GM12878 (cell line): ENCODE measurements at regions not wholly inside any gene's neighbourhood (a gene's known extent, or its start where the extent isn't known, plus 50 kb on each side); places are given as distances from the start of the nearest gene placed in this dataset.

Source experiments
- ATAC-seq: fragments of 200-7000 bp; cut with Tn5 transposase; 3 replicates; pipeline ENCODE4 v1.9.1; 2020; ENCODE audit warnings: mild to moderate bottlenecking, moderate library complexity
- BruUV-seq: library from RNA; stranded (reverse); fragments of 400-500 nt; replicated peaks from 2 replicates; lab custom pipeline; 2021; lab: Mats Ljungman, UMichigan
- CTCF ChIA-PET: fragments of 300-600 bp; sonication (Branson Sonifier 250); formaldehyde crosslinking; extraction: SDS; loops from one replicate; lab custom pipeline; 2021; ENCODE audit warnings: inconsistent platforms; lab: Yijun Ruan, JAX
- POLR2A ChIA-PET: fragments of 350-600 bp; formaldehyde crosslinking; extraction: SDS; loops from one replicate; lab custom pipeline; 2021; ENCODE audit warnings: inconsistent platforms; lab: Charles Lee
- RAD21 ChIA-PET: fragments of 300-600 bp; sonication (Branson Sonifier 250); formaldehyde crosslinking; loops from one replicate; lab custom pipeline; 2023; ENCODE audit warnings: antibody characterized with exemption; ENCODE audit not compliant: unreplicated experiment; lab: Charles Lee
- SMC1A ChIA-PET: fragments of 300-600 bp; sonication (Branson Sonifier 250); formaldehyde crosslinking; loops from one replicate; lab custom pipeline; 2023; ENCODE audit not compliant: unreplicated experiment, uncharacterized antibody; lab: Charles Lee
- DNase-seq: peaks from one replicate; pipeline ENCODE4 v3.0.0-alpha.2; 2011; ENCODE audit warnings: low read depth, low spot score
- FAIRE-seq: peaks from 3 replicates; lab custom pipeline; 2011; peaks lifted over from hg19 to GRCh38; lab: Jason Lieb, UNC
- H2AFZ ChIP-seq: 2 replicates; pipeline ENCODE4 v1.6.0; 2011; ENCODE audit warnings: low read depth, low read length, control low read depth; ENCODE audit not compliant: control insufficient read depth
- H3K27ac ChIP-seq: 2 replicates; pipeline ENCODE4 v1.5.1; 2011; ENCODE audit warnings: control low read depth; ENCODE audit not compliant: control insufficient read depth, insufficient read depth
- H3K27me3 ChIP-seq, 2 experiments: replicated peaks in 1 of 2; 2 replicates each; pipeline versions ENCODE4 v1.6.0 to v1.6.1; 2011; ENCODE audit warnings: low read length in 1 of 2; ENCODE audit not compliant: control insufficient read depth in 2 of 2, insufficient read depth in 2 of 2
- H3K36me3 ChIP-seq, 2 experiments: 2 replicates each; pipeline ENCODE4 v1.5.1; 2011; ENCODE audit warnings: low read length in 1 of 2; ENCODE audit not compliant: control insufficient read depth in 2 of 2, insufficient read depth in 2 of 2
- H3K4me1 ChIP-seq: 2 replicates; pipeline ENCODE4 v1.6.1; 2011; ENCODE audit warnings: mild to moderate bottlenecking, low read length, moderate library complexity, mixed read lengths; ENCODE audit not compliant: control insufficient read depth, insufficient read depth
- H3K4me2 ChIP-seq: 2 replicates; pipeline ENCODE4 v1.6.0; 2011; ENCODE audit warnings: control low read depth; ENCODE audit not compliant: control insufficient read depth, insufficient read depth
- H3K4me3 ChIP-seq: fragments of 200-600 bp; sonication (generic); 2 replicates; pipeline ENCODE4 v1.5.1; 2016
- H3K79me2 ChIP-seq: 2 replicates; pipeline ENCODE4 v1.6.0; 2011; ENCODE audit warnings: low read length; ENCODE audit not compliant: control insufficient read depth, insufficient read depth
- H3K9ac ChIP-seq: 2 replicates; pipeline ENCODE4 v1.8.0; 2011; ENCODE audit warnings: low read length, control low read depth, mixed read lengths; ENCODE audit not compliant: control insufficient read depth, insufficient read depth
- H3K9me3 ChIP-seq: replicated peaks from 3 replicates; pipeline ENCODE4 v1.5.1; 2011; ENCODE audit warnings: mild to moderate bottlenecking, low read length; ENCODE audit not compliant: control insufficient read depth, insufficient read depth
- H4K20me1 ChIP-seq: 2 replicates; pipeline ENCODE4 v1.6.0; 2011; ENCODE audit not compliant: control insufficient read depth, insufficient read depth
- CBX5 ChIP-seq: sonication (generic); IDR thresholded peaks from 2 replicates; pipeline ENCODE4 v1.6.1; 2016; ENCODE audit warnings: low read depth, moderate library complexity, mild to moderate bottlenecking, inconsistent platforms
- KAT2A ChIP-seq: conservative IDR thresholded peaks from 2 replicates; pipeline ENCODE4 v1.6.1; 2011; ENCODE audit warnings: low read depth, low read length; ENCODE audit not compliant: control insufficient read depth
- MEF2B ChIP-seq: fragments of 450-650 bp; IDR thresholded peaks from 2 replicates; pipeline ENCODE4 v1.6.1; 2018; ENCODE audit warnings: mild to moderate bottlenecking, moderate library complexity; ENCODE audit not compliant: partially characterized antibody, poor library complexity, severe bottlenecking
- NR2C2 ChIP-seq: IDR thresholded peaks from 2 replicates; pipeline ENCODE4 v1.6.1; 2011; ENCODE audit warnings: borderline replicate concordance, low read depth; ENCODE audit not compliant: control insufficient read depth, insufficient read length
- POU2F2 ChIP-seq: IDR thresholded peaks from 3 replicates; pipeline ENCODE4 v1.6.1; 2011; ENCODE audit warnings: low read depth, mild to moderate bottlenecking, low read length, borderline replicate concordance
- TARDBP ChIP-seq: IDR thresholded peaks from 2 replicates; pipeline ENCODE4 v1.6.1; 2016; ENCODE audit warnings: borderline replicate concordance
- WRNIP1 ChIP-seq: IDR thresholded peaks from 2 replicates; pipeline ENCODE4 v1.6.1; 2011; ENCODE audit warnings: low read depth, low read length, improper control_type of control experiment, borderline replicate concordance
- WGBS: methylation state at CpG from one replicate; pipeline ENCODE4 v1.1.6; 2016; ENCODE audit warnings: low lambda C conversion rate; ENCODE audit not compliant: insufficient replicate concordance, insufficient coverage; ENCODE audit errors: missing lambda C conversion rate; 5-methylcytosine and 5-hydroxymethylcytosine counted together
- in situ Hi-C: fragments of 300-500 bp; cut with MboI; formaldehyde crosslinking; loops from 9 replicates; pipeline ENCODE4 v1.14.3; 2018; ENCODE audit warnings: mixed read lengths
- intact Hi-C: fragments of 100-400 bp; cut with micrococcal nuclease; formaldehyde crosslinking; loops from one replicate; pipeline ENCODE4 v1.14.2; 2022; ENCODE audit not compliant: unreplicated experiment
- TF ChIP-seq, protein P1 (sequence below): fragments of 450-650 bp; IDR thresholded peaks from 2 replicates; pipeline ENCODE4 v1.6.1; 2018; ENCODE audit warnings: mild to moderate bottlenecking, low read depth, moderate library complexity; ENCODE audit not compliant: partially characterized antibody
- TF ChIP-seq, protein P2 (sequence below): fragments of 450-650 bp; IDR thresholded peaks from 2 replicates; pipeline ENCODE4 v1.6.1; 2017; ENCODE audit warnings: low read depth, mild to moderate bottlenecking, moderate library complexity
- TF ChIP-seq, protein P3 (sequence below): IDR thresholded peaks from 2 replicates; pipeline ENCODE4 v1.6.1; 2012; ENCODE audit warnings: low read length, inconsistent platforms

DNA sequence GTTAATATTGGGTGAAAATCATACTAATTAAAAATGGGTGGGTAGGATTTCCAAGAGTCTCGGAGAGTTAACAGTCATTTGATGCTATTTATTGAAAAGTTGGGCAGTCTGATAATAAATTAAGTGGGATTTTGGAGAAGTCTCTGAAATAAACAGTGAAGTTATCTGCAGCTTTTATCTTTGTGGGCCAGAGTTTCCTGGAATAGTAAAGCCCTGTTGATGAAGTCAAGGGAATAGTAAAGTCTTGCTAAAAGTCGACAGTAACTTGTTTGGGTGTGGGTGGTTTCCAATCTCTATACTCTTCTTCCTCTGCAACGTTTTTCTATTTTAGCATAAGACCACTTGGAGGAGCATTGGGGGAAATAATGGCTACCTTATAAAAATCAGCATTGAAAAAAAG, 493.6 kb downstream of the EPM2A start:
- TF ChIP-seq NR2C2 = no peak
- TF ChIP-seq, protein P1, sequence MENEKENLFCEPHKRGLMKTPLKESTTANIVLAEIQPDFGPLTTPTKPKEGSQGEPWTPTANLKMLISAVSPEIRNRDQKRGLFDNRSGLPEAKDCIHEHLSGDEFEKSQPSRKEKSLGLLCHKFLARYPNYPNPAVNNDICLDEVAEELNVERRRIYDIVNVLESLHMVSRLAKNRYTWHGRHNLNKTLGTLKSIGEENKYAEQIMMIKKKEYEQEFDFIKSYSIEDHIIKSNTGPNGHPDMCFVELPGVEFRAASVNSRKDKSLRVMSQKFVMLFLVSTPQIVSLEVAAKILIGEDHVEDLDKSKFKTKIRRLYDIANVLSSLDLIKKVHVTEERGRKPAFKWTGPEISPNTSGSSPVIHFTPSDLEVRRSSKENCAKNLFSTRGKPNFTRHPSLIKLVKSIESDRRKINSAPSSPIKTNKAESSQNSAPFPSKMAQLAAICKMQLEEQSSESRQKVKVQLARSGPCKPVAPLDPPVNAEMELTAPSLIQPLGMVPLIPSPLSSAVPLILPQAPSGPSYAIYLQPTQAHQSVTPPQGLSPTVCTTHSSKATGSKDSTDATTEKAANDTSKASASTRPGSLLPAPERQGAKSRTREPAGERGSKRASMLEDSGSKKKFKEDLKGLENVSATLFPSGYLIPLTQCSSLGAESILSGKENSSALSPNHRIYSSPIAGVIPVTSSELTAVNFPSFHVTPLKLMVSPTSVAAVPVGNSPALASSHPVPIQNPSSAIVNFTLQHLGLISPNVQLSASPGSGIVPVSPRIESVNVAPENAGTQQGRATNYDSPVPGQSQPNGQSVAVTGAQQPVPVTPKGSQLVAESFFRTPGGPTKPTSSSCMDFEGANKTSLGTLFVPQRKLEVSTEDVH = no peak
- TF ChIP-seq, all 136 proteins: peak for 0
- DNase-seq = no peak
- Histone ChIP-seq H3K4me2 (no peak overlapping the region), H3K4me3 (no peak overlapping the region), H3K4me1 (no peaks in the 10 kb centered on the region), H3K9ac (no peak overlapping the region), H3K79me2 (no peaks in the 10 kb centered on the region), H3K36me3 (no peaks in the 10 kb centered on the region), H3K9me3 (no peaks in the 10 kb centered on the region), H4K20me1 (no peaks in the 10 kb centered on the region), H3K27me3 (no peaks in the 10 kb centered on the region), H3K27ac (no peak overlapping the region), H2AFZ (no peak overlapping the region)
- BruUV-seq = no TSS peak
- ChIA-PET RAD21 (no interaction called here), POLR2A (no interaction called here), SMC1A (no interaction called here), CTCF (no interaction called here)
- 8% methylated on average over 3 of the region's 3 CpGs for WGBS
- in situ Hi-C loops = no loop called here
- intact Hi-C loops = no loop called here
- FAIRE-seq = no peak
- ATAC-seq = no peak

DNA sequence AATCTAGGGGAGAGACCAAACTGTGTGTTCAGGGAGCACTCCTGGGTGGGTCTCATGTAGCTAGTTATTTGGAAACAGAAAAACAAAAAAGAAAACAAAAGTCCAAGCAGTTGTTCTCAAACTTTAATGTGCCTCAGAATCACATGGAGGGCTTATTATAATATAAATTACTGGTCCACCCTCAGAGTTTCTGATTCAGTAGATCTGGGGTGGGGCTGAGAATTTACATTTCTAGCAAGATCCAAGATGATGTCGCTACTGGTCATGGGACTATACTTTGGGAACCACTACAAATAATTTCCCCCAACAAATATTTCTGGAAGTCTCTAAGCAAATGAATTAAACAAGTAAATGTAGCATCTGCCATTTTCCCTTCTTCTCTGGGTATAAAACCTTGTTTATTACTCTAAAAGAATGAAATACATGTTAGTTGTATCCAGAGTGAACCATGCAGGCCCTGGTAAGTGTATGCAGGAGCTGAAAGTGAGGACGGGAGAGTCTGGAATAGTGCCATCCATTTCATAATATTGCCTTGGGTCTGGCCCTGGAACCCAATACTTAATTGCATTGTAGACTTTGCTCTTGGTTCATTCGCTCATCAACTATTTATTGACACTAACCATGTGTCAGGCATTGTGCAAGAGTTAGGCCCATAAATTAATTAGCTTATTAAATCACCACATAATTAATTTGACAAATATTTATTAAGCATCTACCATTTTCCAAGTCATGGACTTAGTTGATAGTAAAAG, 490.8 kb downstream of the EPM2A start:
- Histone ChIP-seq H4K20me1 (no peaks in the 10 kb centered on the region), H3K27ac (no peak overlapping the region), H3K4me1 (no peaks in the 10 kb centered on the region), H3K9me3 (no peaks in the 10 kb centered on the region), H3K4me2 (no peak overlapping the region), H2AFZ (no peak overlapping the region), H3K27me3 (no peaks in the 10 kb centered on the region), H3K9ac (no peak overlapping the region), H3K79me2 (no peaks in the 10 kb centered on the region), H3K36me3 (no peaks in the 10 kb centered on the region), H3K4me3 (no peak overlapping the region)
- CTCF ChIA-PET = interaction anchor here (0.6 kb wide), 1 partner anchor 533 kb away, joined by 3 read pairs; no protein-coding TSS in a partner anchor
- WGBS = 42% methylated on average over 3 of the region's 3 CpGs
- SMC1A ChIA-PET = interaction anchor here (1.0 to 1.7 kb wide), 2 partner anchors 10 to 15 kb away, joined by 3 to 4 read pairs; no protein-coding TSS in a partner anchor
- RAD21 ChIA-PET = no interaction called here
- intact Hi-C loops (no loop called here), in situ Hi-C loops (no loop called here)
- ATAC-seq = no peak
- no peak for DNase-seq
- no TSS peak for BruUV-seq
- POLR2A ChIA-PET = no interaction called here
- no peak for FAIRE-seq
- TF ChIP-seq TARDBP (no peak), WRNIP1 (no peak), MEF2B (no peak), CBX5 (no peak), POU2F2 (no peak), KAT2A (no peak)
- TF ChIP-seq, protein P2, sequence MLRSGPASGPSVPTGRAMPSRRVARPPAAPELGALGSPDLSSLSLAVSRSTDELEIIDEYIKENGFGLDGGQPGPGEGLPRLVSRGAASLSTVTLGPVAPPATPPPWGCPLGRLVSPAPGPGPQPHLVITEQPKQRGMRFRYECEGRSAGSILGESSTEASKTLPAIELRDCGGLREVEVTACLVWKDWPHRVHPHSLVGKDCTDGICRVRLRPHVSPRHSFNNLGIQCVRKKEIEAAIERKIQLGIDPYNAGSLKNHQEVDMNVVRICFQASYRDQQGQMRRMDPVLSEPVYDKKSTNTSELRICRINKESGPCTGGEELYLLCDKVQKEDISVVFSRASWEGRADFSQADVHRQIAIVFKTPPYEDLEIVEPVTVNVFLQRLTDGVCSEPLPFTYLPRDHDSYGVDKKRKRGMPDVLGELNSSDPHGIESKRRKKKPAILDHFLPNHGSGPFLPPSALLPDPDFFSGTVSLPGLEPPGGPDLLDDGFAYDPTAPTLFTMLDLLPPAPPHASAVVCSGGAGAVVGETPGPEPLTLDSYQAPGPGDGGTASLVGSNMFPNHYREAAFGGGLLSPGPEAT = no peak
- TF ChIP-seq, protein P3, sequence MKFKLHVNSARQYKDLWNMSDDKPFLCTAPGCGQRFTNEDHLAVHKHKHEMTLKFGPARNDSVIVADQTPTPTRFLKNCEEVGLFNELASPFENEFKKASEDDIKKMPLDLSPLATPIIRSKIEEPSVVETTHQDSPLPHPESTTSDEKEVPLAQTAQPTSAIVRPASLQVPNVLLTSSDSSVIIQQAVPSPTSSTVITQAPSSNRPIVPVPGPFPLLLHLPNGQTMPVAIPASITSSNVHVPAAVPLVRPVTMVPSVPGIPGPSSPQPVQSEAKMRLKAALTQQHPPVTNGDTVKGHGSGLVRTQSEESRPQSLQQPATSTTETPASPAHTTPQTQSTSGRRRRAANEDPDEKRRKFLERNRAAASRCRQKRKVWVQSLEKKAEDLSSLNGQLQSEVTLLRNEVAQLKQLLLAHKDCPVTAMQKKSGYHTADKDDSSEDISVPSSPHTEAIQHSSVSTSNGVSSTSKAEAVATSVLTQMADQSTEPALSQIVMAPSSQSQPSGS = no peak
